K562 (cell line): ENCODE measurements at regions not wholly inside any gene's neighbourhood (a gene's known extent, or its start where the extent isn't known, plus 50 kb on each side); places are given as distances from the start of the nearest gene placed in this dataset.

Source experiments
- ATAC-seq: fragments of 200-7000 bp; cut with Tn5 transposase; 3 replicates; pipeline ENCODE4 v1.9.1; 2020; ENCODE audit warnings: moderate library complexity
- BruUV-seq: library from RNA; stranded (reverse); fragments of 400-500 nt; replicated peaks from 2 replicates; lab custom pipeline; 2021; lab: Mats Ljungman, UMichigan
- CTCF ChIA-PET: fragments of 300-600 bp; formaldehyde crosslinking; extraction: SDS; loops from one replicate; lab custom pipeline; 2021; ENCODE audit warnings: low intra/inter-chr PET ratio; lab: Yijun Ruan, JAX
- POLR2A ChIA-PET: fragments of 300-600, 350-650 bp; sonication (Branson Sonifier 250); formaldehyde crosslinking; extraction: SDS; loops from one replicate; lab custom pipeline; 2021; ENCODE audit warnings: antibody characterized with exemption, inconsistent platforms; lab: Yijun Ruan, JAX
- DNase-seq, 4 experiments: peaks; one replicate each; pipeline versions ENCODE4 v3.0.0 to v3.0.0-alpha.2; 2011 to 2018; ENCODE audit warnings: low spot score in 3 of 4, mixed read lengths in 3 of 4; ENCODE audit errors: extremely low read depth in 1 of 4
- FAIRE-seq: peaks from 2 replicates; lab custom pipeline; 2011; peaks lifted over from hg19 to GRCh38; lab: Jason Lieb, UNC
- H2AFZ ChIP-seq: 2 replicates; pipeline ENCODE4 v1.6.0; 2011; ENCODE audit warnings: low read depth, low read length, control low read depth, inconsistent platforms
- H3K27ac ChIP-seq: fragments of 200-600 bp; 3 replicates; pipeline ENCODE4 v1.8.0; 2011; ENCODE audit warnings: low read depth, mild to moderate bottlenecking, control low read depth, inconsistent platforms, low read length, moderate library complexity, mixed read lengths; ENCODE audit errors: extremely low read depth
- H3K27me3 ChIP-seq, 2 experiments: fragments of 300-600 bp in 1 of 2; 2 replicates in 1 of 2; 3 replicates in 1 of 2; pipeline versions ENCODE4 v1.6.0 to v1.8.0; 2011; ENCODE audit warnings: inconsistent platforms in 2 of 2, low read length in 2 of 2, mild to moderate bottlenecking in 1 of 2, mixed read lengths in 1 of 2, moderate library complexity in 1 of 2; ENCODE audit not compliant: control insufficient read depth in 2 of 2, insufficient read depth in 2 of 2
- H3K36me3 ChIP-seq: fragments of 300-600 bp; 3 replicates; pipeline ENCODE4 v1.8.0; 2011; ENCODE audit warnings: mild to moderate bottlenecking, low read length, inconsistent platforms; ENCODE audit not compliant: control insufficient read depth, insufficient read depth
- H3K4me1 ChIP-seq, 2 experiments: fragments of 200-600 bp in 1 of 2; replicated peaks in 1 of 2; 2 replicates in 1 of 2; 3 replicates in 1 of 2; pipeline versions ENCODE4 v1.5.1 to v1.8.0; 2011; ENCODE audit warnings: inconsistent platforms in 2 of 2, low read length in 2 of 2, mild to moderate bottlenecking in 1 of 2, mixed read lengths in 1 of 2, moderate library complexity in 1 of 2; ENCODE audit not compliant: control insufficient read depth in 2 of 2, insufficient read depth in 2 of 2
- H3K4me2 ChIP-seq: 2 replicates; pipeline ENCODE4 v1.6.1; 2011; ENCODE audit warnings: low read length, control low read depth, inconsistent platforms, mixed read lengths; ENCODE audit not compliant: insufficient read depth
- H3K4me3 ChIP-seq: fragments of 200-600 bp; sonication (generic), shearing (Covaris generic); 2 replicates; pipeline ENCODE4 v1.5.1; 2016; ENCODE audit warnings: control low read depth, inconsistent platforms
- H3K79me2 ChIP-seq: fragments of 200-600 bp; 3 replicates; pipeline ENCODE4 v1.8.0; 2011; ENCODE audit warnings: low read length, inconsistent platforms; ENCODE audit not compliant: control insufficient read depth, insufficient read depth
- H3K9ac ChIP-seq, 2 experiments: 2 replicates each; pipeline versions ENCODE4 v1.6.0 to v1.6.1; 2011; ENCODE audit warnings: low read depth in 2 of 2, low read length in 2 of 2, control low read depth in 1 of 2, inconsistent platforms in 1 of 2, mild to moderate bottlenecking in 1 of 2, mixed read lengths in 1 of 2; ENCODE audit not compliant: insufficient read depth in 1 of 2
- H3K9me1 ChIP-seq: one replicate; pipeline ENCODE4 v1.6.0; 2011; ENCODE audit warnings: inconsistent platforms, mild to moderate bottlenecking, low read length, moderate library complexity; ENCODE audit not compliant: control insufficient read depth, insufficient read depth
- H3K9me3 ChIP-seq: replicated peaks from 2 replicates; pipeline ENCODE4 v1.5.1; 2011; ENCODE audit warnings: low read depth, low read length, inconsistent platforms; ENCODE audit not compliant: control insufficient read depth, insufficient read depth
- H4K20me1 ChIP-seq: replicated peaks from 2 replicates; pipeline ENCODE4 v1.6.1; 2011; ENCODE audit warnings: low read length, inconsistent platforms, mixed read lengths; ENCODE audit not compliant: control insufficient read depth, insufficient read depth
- ARNT ChIP-seq, 2 experiments: fragments of 450-650 bp; IDR thresholded peaks; 2 replicates each; pipeline ENCODE4 v1.6.1; 2016; ENCODE audit warnings: mild to moderate bottlenecking in 1 of 2
- ETV1 ChIP-seq: fragments of 450-650 bp; conservative IDR thresholded peaks from 2 replicates; pipeline ENCODE4 v1.6.1; 2016; ENCODE audit warnings: missing genetic modification characterization, control low read depth, low read depth, missing compliant biosample characterization
- EWSR1 ChIP-seq: fragments of 450-650 bp; IDR thresholded peaks from 2 replicates; pipeline ENCODE4 v1.6.1; 2018; ENCODE audit warnings: borderline replicate concordance, mild to moderate bottlenecking, low read depth, moderate library complexity; ENCODE audit not compliant: partially characterized antibody
- FOXJ3 ChIP-seq: sonication (generic); formaldehyde crosslinking; IDR thresholded peaks from 2 replicates; pipeline ENCODE4 v1.4.0; 2020; ENCODE audit warnings: mild to moderate bottlenecking, missing genetic modification reagents
- HIVEP1 ChIP-seq: fragments of 250-450 bp; sonication (Bioruptor Pico); IDR thresholded peaks from 2 replicates; pipeline ENCODE4 v1.4.0; 2020; ENCODE audit warnings: mild to moderate bottlenecking
- KDM1A ChIP-seq, 2 experiments: fragments of 450-650 bp; IDR thresholded peaks; 2 replicates each; pipeline ENCODE4 v1.6.1; 2016; ENCODE audit warnings: mild to moderate bottlenecking in 2 of 2
- KLF1 ChIP-seq: fragments of 450-650 bp; IDR thresholded peaks from 2 replicates; pipeline ENCODE4 v1.6.1; 2016; ENCODE audit warnings: missing genetic modification characterization, missing compliant biosample characterization
- MCM3 ChIP-seq: fragments of 450-650 bp; IDR thresholded peaks from 2 replicates; pipeline ENCODE4 v1.6.1; 2016
- NKRF ChIP-seq: fragments of 450-650 bp; IDR thresholded peaks from 2 replicates; pipeline ENCODE4 v1.6.1; 2016; ENCODE audit warnings: borderline replicate concordance
- NR4A1 ChIP-seq, 2 experiments: fragments of 250-450 bp in 1 of 2; fragments of 450-650 bp in 1 of 2; sonication (Bioruptor Pico) in 1 of 2; IDR thresholded peaks; 2 replicates each; pipeline versions ENCODE4 v1.4.0 to v1.6.1; 2016 to 2020; ENCODE audit warnings: mild to moderate bottlenecking in 2 of 2, missing compliant biosample characterization in 1 of 2, missing genetic modification characterization in 1 of 2, moderate library complexity in 1 of 2
- SMAD2 ChIP-seq: fragments of 150-350 bp; IDR thresholded peaks from 2 replicates; pipeline ENCODE4 v1.6.1; 2014; ENCODE audit warnings: low read depth, mild to moderate bottlenecking, low read length
- SMAD4 ChIP-seq: fragments of 250-450 bp; sonication (Bioruptor Pico); conservative IDR thresholded peaks from 2 replicates; pipeline ENCODE4 v1.8.0; 2021; ENCODE audit warnings: inconsistent platforms, mild to moderate bottlenecking, moderate library complexity
- ZFPM2 ChIP-seq: fragments of 250-450 bp; sonication (Bioruptor Pico); IDR thresholded peaks from 2 replicates; pipeline ENCODE4 v1.5.1; 2022; ENCODE audit warnings: mild to moderate bottlenecking
- ZNF253 ChIP-seq: fragments of 250-450 bp; sonication (Bioruptor Pico); conservative IDR thresholded peaks from 2 replicates; pipeline ENCODE4 v1.6.1; 2021; ENCODE audit warnings: mild to moderate bottlenecking
- WGBS: fragments of 100-300 bp; shearing (Covaris generic); methylation state at CpG from one replicate; pipeline ENCODE4 v1.1.6; 2016; ENCODE audit warnings: low coverage, mixed read lengths; ENCODE audit not compliant: insufficient coverage; ENCODE audit errors: missing lambda C conversion rate; 5-methylcytosine and 5-hydroxymethylcytosine counted together
- in situ Hi-C: fragments of 300-500 bp; cut with MboI; formaldehyde crosslinking; loops from 4 replicates; pipeline ENCODE4 v1.15.0; 2018; ENCODE audit warnings: inconsistent platforms, mixed read lengths
- intact Hi-C: fragments of 100-400 bp; cut with micrococcal nuclease; formaldehyde crosslinking; loops from 2 replicates; pipeline ENCODE4 v1.14.2; 2022
- TF ChIP-seq, protein P1 (sequence below), 2 experiments: fragments of 250-450 bp in 1 of 2; fragments of 450-650 bp in 1 of 2; sonication (Bioruptor Pico) in 1 of 2; IDR thresholded peaks; 2 replicates each; pipeline versions ENCODE4 v1.6.1 to v1.8.0; 2016 to 2021; ENCODE audit warnings: mild to moderate bottlenecking in 2 of 2, moderate library complexity in 2 of 2, missing compliant biosample characterization in 1 of 2, missing genetic modification characterization in 1 of 2
- TF ChIP-seq, protein P2 (sequence below): fragments of 250-450 bp; sonication (Bioruptor Pico); IDR thresholded peaks from 2 replicates; pipeline ENCODE4 v1.9.0; 2021; ENCODE audit warnings: mild to moderate bottlenecking
- TF ChIP-seq, protein P3 (sequence below): fragments of 250-450 bp; sonication (Bioruptor Pico); IDR thresholded peaks from 2 replicates; pipeline ENCODE4 v1.5.0; 2021

DNA sequence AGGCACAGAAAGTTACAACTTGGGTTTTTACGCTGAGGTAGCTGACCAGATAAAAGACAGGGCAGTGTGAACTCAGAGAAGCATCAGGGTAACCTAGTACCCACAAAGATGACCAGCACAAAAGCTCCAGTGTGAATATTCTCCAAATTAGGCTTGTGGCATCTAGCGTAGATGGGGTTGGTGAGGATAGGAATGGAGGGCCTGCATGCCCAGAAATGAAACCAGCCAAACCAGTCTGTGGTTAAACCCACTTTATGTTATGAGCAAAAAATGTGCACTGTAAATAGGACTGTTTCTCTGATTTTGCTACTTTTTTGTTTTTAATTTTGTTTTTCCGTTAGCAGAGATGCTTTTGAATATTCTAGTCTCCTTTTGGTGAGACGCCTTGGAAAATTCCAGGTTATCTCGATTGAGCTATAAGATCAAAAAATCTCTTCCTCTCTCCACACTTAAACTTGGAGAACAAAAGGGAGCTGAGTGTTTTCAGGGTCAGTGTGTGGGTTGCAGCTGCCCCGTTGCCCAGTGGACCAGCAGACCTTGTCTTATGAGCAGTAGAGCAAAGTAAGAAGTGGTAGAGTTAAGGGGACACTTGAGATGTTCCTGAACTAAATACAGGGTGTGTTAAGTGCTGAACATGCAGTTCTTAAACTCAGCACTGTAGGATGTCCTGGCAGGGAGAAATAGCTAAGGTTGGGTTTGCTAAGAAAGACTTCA is 132.9 kb downstream of the C3orf38 start (continued):
- no peak for TF ChIP-seq NKRF
- no peak for TF ChIP-seq SMAD2
- no peak for TF ChIP-seq SMAD4 (CRISPR knock-in tag)
- TF ChIP-seq, protein P1, sequence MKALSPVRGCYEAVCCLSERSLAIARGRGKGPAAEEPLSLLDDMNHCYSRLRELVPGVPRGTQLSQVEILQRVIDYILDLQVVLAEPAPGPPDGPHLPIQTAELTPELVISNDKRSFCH (CRISPR knock-in tag; IDR thresholded peaks at IDR 0.05) = no peak
- TF ChIP-seq, protein P1 (tag; IDR thresholded peaks at IDR 0.05) = no peak
- TF ChIP-seq KDM1A (IDR thresholded peaks at IDR 0.05) = no peak
- no peak for TF ChIP-seq KLF1 (tag)
- TF ChIP-seq ZNF253 = no peak

DNA sequence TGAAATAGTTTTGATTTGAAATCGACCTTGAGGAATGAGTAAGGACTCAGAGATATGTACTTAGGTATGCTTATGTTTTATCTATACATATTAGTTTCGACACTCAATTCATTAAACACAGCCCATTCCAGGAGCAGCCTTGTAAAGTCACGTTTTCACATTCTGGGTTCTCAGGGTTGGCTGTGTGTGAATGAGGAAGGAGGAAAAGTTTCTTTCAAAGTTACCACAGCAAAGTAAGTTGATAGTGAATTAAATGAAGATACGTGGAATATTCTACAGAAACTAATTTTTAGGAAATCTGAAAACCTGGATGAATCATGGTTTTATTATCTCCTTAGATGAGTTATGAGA is 133.5 kb downstream of the C3orf38 start:
- no peaks in the 10 kb centered on the region for H3K79me2 ChIP-seq
- H3K36me3 ChIP-seq = no peaks in the 10 kb centered on the region
- no peak overlapping the region for H3K9ac ChIP-seq
- ChIA-PET CTCF (no interaction called here), POLR2A (no interaction called here)
- no TSS peak for BruUV-seq
- no peaks in the 10 kb centered on the region for H3K4me1 ChIP-seq
- no peak overlapping the region for H3K27ac ChIP-seq
- DNase-seq = no peak
- no peaks in the 10 kb centered on the region for H3K9me3 ChIP-seq
- H3K4me2 ChIP-seq = no peak overlapping the region
- WGBS = 0% methylated on average over 4 of the region's 4 CpGs
- no peak for ATAC-seq
- no peak overlapping the region for H3K4me3 ChIP-seq
- no peak overlapping the region for H2AFZ ChIP-seq
- no peaks in the 10 kb centered on the region for H3K27me3 ChIP-seq
- in situ Hi-C loops (no loop called here), intact Hi-C loops (no loop called here)
- H3K9me1 ChIP-seq = no peaks in the 10 kb centered on the region
- no peak for FAIRE-seq
- no peaks in the 10 kb centered on the region for H4K20me1 ChIP-seq
- TF ChIP-seq HIVEP1 (CRISPR knock-in tag) (no peak), MCM3 (no peak), NR4A1 (CRISPR knock-in tag; IDR thresholded peaks at IDR 0.05) (no peak), NR4A1 (tag; IDR thresholded peaks at IDR 0.05) (no peak), ETV1 (tag) (no peak), ARNT (IDR thresholded peaks at IDR 0.05) (no peak), EWSR1 (no peak), KDM1A (IDR thresholded peaks at IDR 0.05) (no peak), ZFPM2 (CRISPR knock-in tag) (no peak), FOXJ3 (CRISPR knock-in tag) (no peak)
- TF ChIP-seq, protein P2, sequence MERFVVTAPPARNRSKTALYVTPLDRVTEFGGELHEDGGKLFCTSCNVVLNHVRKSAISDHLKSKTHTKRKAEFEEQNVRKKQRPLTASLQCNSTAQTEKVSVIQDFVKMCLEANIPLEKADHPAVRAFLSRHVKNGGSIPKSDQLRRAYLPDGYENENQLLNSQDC (CRISPR knock-in tag) = no peak
- TF ChIP-seq, protein P3, sequence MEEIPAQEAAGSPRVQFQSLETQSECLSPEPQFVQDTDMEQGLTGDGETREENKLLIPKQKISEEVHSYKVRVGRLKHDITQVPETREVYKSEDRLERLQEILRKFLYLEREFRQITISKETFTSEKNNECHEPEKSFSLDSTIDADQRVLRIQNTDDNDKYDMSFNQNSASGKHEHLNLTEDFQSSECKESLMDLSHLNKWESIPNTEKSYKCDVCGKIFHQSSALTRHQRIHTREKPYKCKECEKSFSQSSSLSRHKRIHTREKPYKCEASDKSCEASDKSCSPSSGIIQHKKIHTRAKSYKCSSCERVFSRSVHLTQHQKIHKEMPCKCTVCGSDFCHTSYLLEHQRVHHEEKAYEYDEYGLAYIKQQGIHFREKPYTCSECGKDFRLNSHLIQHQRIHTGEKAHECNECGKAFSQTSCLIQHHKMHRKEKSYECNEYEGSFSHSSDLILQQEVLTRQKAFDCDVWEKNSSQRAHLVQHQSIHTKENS (CRISPR knock-in tag) = no peak
